ENCODE measurements at regions not wholly inside any gene's neighbourhood (a gene's known extent, or its start where the extent isn't known, plus 50 kb on each side); places are given as distances from the start of the nearest gene placed in this dataset.

GRCh38 chr16:76183647-76184046 is 93.6 kb upstream of the CNTNAP4 start:
- TF ChIP-seq CTCF (IDR thresholded peaks at IDR 0.05; ENCODE audit: low read depth, low read length) (no peak), POLR2A (IDR thresholded peaks at IDR 0.05; ENCODE audit: extremely low read depth, insufficient read length) (no peak)
- TF ChIP-seq, protein P1, sequence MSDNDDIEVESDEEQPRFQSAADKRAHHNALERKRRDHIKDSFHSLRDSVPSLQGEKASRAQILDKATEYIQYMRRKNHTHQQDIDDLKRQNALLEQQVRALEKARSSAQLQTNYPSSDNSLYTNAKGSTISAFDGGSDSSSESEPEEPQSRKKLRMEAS (IDR thresholded peaks at IDR 0.05; ENCODE audit: low read depth, low read length), result no peak

All from NB4 (cell line).